DND-41 (cell line): ENCODE measurements at regions not wholly inside any gene's neighbourhood (a gene's known extent, or its start where the extent isn't known, plus 50 kb on each side); places are given as distances from the start of the nearest gene placed in this dataset.

ENCODE experiments used
- ATAC-seq: fragments of 200-7000 bp; cut with Tn5 transposase; 3 replicates; pipeline ENCODE4 v1.9.1; 2021; ENCODE audit warnings: low read depth; ENCODE audit not compliant: insufficient read depth
- DNase-seq: peaks from one replicate; pipeline ENCODE4 v3.0.0-alpha.2; 2020
- H2AFZ ChIP-seq: 2 replicates; pipeline ENCODE4 v1.6.0; 2012; ENCODE audit warnings: low read depth, low read length
- H3K27ac ChIP-seq: 2 replicates; pipeline ENCODE4 v1.5.1; 2012; ENCODE audit warnings: low read length, inconsistent platforms
- H3K27me3 ChIP-seq: fragments of 200-600 bp; sonication (generic); 2 replicates; pipeline ENCODE4 v1.6.0; 2012; ENCODE audit warnings: low read length, mild to moderate bottlenecking, inconsistent platforms; ENCODE audit not compliant: insufficient read depth, poor library complexity
- H3K36me3 ChIP-seq: 2 replicates; pipeline ENCODE4 v1.5.1; 2012; ENCODE audit warnings: low read length, inconsistent platforms; ENCODE audit not compliant: insufficient read depth
- H3K4me1 ChIP-seq: 2 replicates; pipeline ENCODE4 v1.5.1; 2012; ENCODE audit warnings: mild to moderate bottlenecking, low read length; ENCODE audit not compliant: insufficient read depth
- H3K4me2 ChIP-seq: 2 replicates; pipeline ENCODE4 v1.6.0; 2012; ENCODE audit warnings: mild to moderate bottlenecking, moderate library complexity, low read length, inconsistent platforms; ENCODE audit not compliant: insufficient read depth
- H3K4me3 ChIP-seq, 2 experiments: fragments of 200-600 bp in 1 of 2; shearing (Covaris generic) in 1 of 2; 2 replicates each; pipeline ENCODE4 v1.5.1; 2012 to 2016; ENCODE audit warnings: inconsistent platforms in 2 of 2, low read length in 2 of 2, mild to moderate bottlenecking in 2 of 2, low read depth in 1 of 2, moderate library complexity in 1 of 2
- H3K79me2 ChIP-seq: 2 replicates; pipeline ENCODE4 v1.6.0; 2012; ENCODE audit warnings: low read length, inconsistent platforms; ENCODE audit not compliant: insufficient read depth
- H3K9ac ChIP-seq: 2 replicates; pipeline ENCODE4 v1.6.0; 2012; ENCODE audit warnings: low read depth, mild to moderate bottlenecking, inconsistent platforms, low read length, moderate library complexity
- H3K9me3 ChIP-seq: 2 replicates; pipeline ENCODE4 v1.5.1; 2012; ENCODE audit warnings: low read length, moderate library complexity, mild to moderate bottlenecking, inconsistent platforms; ENCODE audit not compliant: insufficient read depth, severe bottlenecking
- H4K20me1 ChIP-seq: 2 replicates; pipeline ENCODE4 v1.6.0; 2012; ENCODE audit warnings: low read length; ENCODE audit not compliant: insufficient read depth
- CTCF ChIP-seq: IDR thresholded peaks from 2 replicates; pipeline ENCODE4 v1.5.1; 2012; ENCODE audit warnings: borderline replicate concordance, low read length, moderate library complexity, mild to moderate bottlenecking; ENCODE audit not compliant: poor library complexity, severe bottlenecking; ENCODE audit errors: extremely low read depth
- EZH2 ChIP-seq: IDR thresholded peaks from 3 replicates; pipeline ENCODE4 v1.6.1; 2012; ENCODE audit warnings: borderline replicate concordance, low read depth, mild to moderate bottlenecking, moderate library complexity, low read length, inconsistent platforms; ENCODE audit not compliant: severe bottlenecking

GRCh38 chr17:72489272-72489641, 368.4 kb downstream of the SOX9 start:
- no peak for TF ChIP-seq CTCF
- TF ChIP-seq EZH2, result no peak
- Histone ChIP-seq H3K9ac (no peak overlapping the region), H4K20me1 (no peaks in the 10 kb centered on the region), H3K9me3 (no peaks in the 10 kb centered on the region), H3K4me2 (no peak overlapping the region), H3K36me3 (no peaks in the 10 kb centered on the region), H3K79me2 (no peaks in the 10 kb centered on the region), H3K4me1 (no peaks in the 10 kb centered on the region), H2AFZ (no peak overlapping the region), H3K27me3 (peaks cover 2% of the 10 kb centered on the region), H3K4me3 (no peak overlapping the region), H3K27ac (no peak overlapping the region)
- DNase-seq (no peak), ATAC-seq (no peak)

DNA sequence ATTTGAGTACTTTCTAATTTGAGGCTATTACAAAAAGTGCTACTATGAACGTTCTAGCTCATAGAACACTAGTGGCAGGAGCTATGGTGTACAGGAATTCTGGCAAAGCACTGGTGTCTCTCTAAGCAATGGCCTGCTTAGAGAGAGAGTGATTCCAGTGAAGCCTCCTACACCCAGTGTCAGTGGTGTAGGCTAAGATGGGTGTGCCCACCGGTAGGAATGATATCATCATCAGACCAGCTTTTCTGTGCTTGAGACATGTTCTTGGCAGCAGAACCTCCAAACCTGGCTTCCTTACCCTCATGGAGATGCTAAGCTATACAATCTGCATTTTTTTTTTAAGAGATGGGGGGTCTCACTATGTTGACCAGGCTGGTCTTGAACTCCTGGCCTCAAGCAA, 370.3 kb downstream of the SOX9 start:
- Histone ChIP-seq H3K27me3 (peaks cover 2% of the 10 kb centered on the region), H3K4me1 (no peaks in the 10 kb centered on the region), H4K20me1 (no peaks in the 10 kb centered on the region), H3K9me3 (no peaks in the 10 kb centered on the region), H3K4me3 (no peak overlapping the region), H3K27ac (no peak overlapping the region), H3K4me2 (no peak overlapping the region), H2AFZ (no peak overlapping the region), H3K36me3 (no peaks in the 10 kb centered on the region), H3K9ac (no peak overlapping the region), H3K79me2 (no peaks in the 10 kb centered on the region)
- DNase-seq (no peak), ATAC-seq (no peak)
- TF ChIP-seq CTCF (no peak), EZH2 (no peak)

- Histone ChIP-seq H3K27me3 (peaks cover 2% of the 10 kb centered on the region), H3K27ac (no peak overlapping the region), H3K9me3 (no peaks in the 10 kb centered on the region), H3K79me2 (no peaks in the 10 kb centered on the region), H3K4me3 (no peak overlapping the region), H3K9ac (no peak overlapping the region), H3K36me3 (no peaks in the 10 kb centered on the region), H4K20me1 (no peaks in the 10 kb centered on the region), H3K4me1 (no peaks in the 10 kb centered on the region), H2AFZ (no peak overlapping the region), H3K4me2 (no peak overlapping the region)
- TF ChIP-seq EZH2, result no peak
- TF ChIP-seq CTCF, result no peak
- DNase-seq (no peak), ATAC-seq (no peak)
Observed at GRCh38 chr17:72492494-72492893, 371.7 kb downstream of the SOX9 start.

- no peak for ATAC-seq
- Histone ChIP-seq H3K4me2 (no peak overlapping the region), H3K4me1 (no peaks in the 10 kb centered on the region), H3K9ac (no peak overlapping the region), H3K27ac (no peak overlapping the region), H3K9me3 (no peaks in the 10 kb centered on the region), H3K36me3 (no peaks in the 10 kb centered on the region), H4K20me1 (no peaks in the 10 kb centered on the region), H3K27me3 (peaks cover 2% of the 10 kb centered on the region), H2AFZ (no peak overlapping the region), H3K79me2 (no peaks in the 10 kb centered on the region), H3K4me3 (no peak overlapping the region)
- TF ChIP-seq CTCF, result no peak
- TF ChIP-seq EZH2, result no peak
- no peak for DNase-seq
Observed at GRCh38 chr17:72492941-72493340, 372.1 kb downstream of the SOX9 start.
